Osteoblast (primary cell): ENCODE measurements at regions not wholly inside any gene's neighbourhood (a gene's known extent, or its start where the extent isn't known, plus 50 kb on each side); places are given as distances from the start of the nearest gene placed in this dataset.

ENCODE experiments used
- DNase-seq: peaks from one replicate; pipeline ENCODE4 v3.0.0; 2011; ENCODE audit warnings: low spot score, mixed read lengths; ENCODE audit not compliant: insufficient read length; ENCODE audit errors: missing footprints
- H2AFZ ChIP-seq: 2 replicates; pipeline ENCODE4 v1.6.0; 2011; ENCODE audit warnings: mild to moderate bottlenecking, low read length
- H3K27ac ChIP-seq: 2 replicates; pipeline ENCODE4 v1.5.1; 2011; ENCODE audit warnings: mild to moderate bottlenecking, low read depth, low read length, moderate library complexity
- H3K27me3 ChIP-seq: 2 replicates; pipeline ENCODE4 v1.6.0; 2012; ENCODE audit warnings: mild to moderate bottlenecking, control low read depth, inconsistent platforms, low read length, moderate library complexity; ENCODE audit not compliant: insufficient read depth
- H3K36me3 ChIP-seq: 2 replicates; pipeline ENCODE4 v1.5.1; 2011; ENCODE audit warnings: mild to moderate bottlenecking, low read length, control low read depth, moderate library complexity; ENCODE audit not compliant: insufficient read depth
- H3K4me1 ChIP-seq: 2 replicates; pipeline ENCODE4 v1.5.1; 2011; ENCODE audit warnings: mild to moderate bottlenecking, low read length, control low read depth, moderate library complexity; ENCODE audit not compliant: insufficient read depth
- H3K4me2 ChIP-seq: 2 replicates; pipeline ENCODE4 v1.6.0; 2011; ENCODE audit warnings: mild to moderate bottlenecking, low read length; ENCODE audit not compliant: insufficient read depth
- H3K4me3 ChIP-seq: fragments of 200-600 bp; sonication (generic); 3 replicates; pipeline ENCODE4 v1.5.1; 2012; ENCODE audit warnings: mild to moderate bottlenecking, low read length, inconsistent platforms; ENCODE audit not compliant: insufficient read depth
- H3K79me2 ChIP-seq: 2 replicates; pipeline ENCODE4 v1.6.0; 2012; ENCODE audit warnings: mild to moderate bottlenecking, low read length, control low read depth, inconsistent platforms; ENCODE audit not compliant: insufficient read depth
- H3K9me3 ChIP-seq: 2 replicates; pipeline ENCODE4 v1.5.1; 2011; ENCODE audit warnings: low read depth, low read length, control low read depth
- H4K20me1 ChIP-seq: 2 replicates; pipeline ENCODE4 v1.6.0; 2012; ENCODE audit warnings: mild to moderate bottlenecking, low read length, control low read depth; ENCODE audit not compliant: insufficient read depth
- TF ChIP-seq, protein P1 (sequence below): IDR thresholded peaks from 2 replicates; pipeline ENCODE4 v1.5.1; 2011; ENCODE audit warnings: mild to moderate bottlenecking, low read depth, low read length, moderate library complexity; ENCODE audit errors: extremely low read depth

- Histone ChIP-seq H2AFZ (no peak overlapping the region), H4K20me1 (no peaks in the 10 kb centered on the region), H3K4me1 (no peaks in the 10 kb centered on the region), H3K9me3 (no peaks in the 10 kb centered on the region), H3K79me2 (no peaks in the 10 kb centered on the region), H3K36me3 (no peaks in the 10 kb centered on the region), H3K27ac (no peak overlapping the region), H3K4me3 (no peak overlapping the region), H3K27me3 (no peaks in the 10 kb centered on the region), H3K4me2 (no peak overlapping the region)
- no peak for DNase-seq
- TF ChIP-seq, protein P1, sequence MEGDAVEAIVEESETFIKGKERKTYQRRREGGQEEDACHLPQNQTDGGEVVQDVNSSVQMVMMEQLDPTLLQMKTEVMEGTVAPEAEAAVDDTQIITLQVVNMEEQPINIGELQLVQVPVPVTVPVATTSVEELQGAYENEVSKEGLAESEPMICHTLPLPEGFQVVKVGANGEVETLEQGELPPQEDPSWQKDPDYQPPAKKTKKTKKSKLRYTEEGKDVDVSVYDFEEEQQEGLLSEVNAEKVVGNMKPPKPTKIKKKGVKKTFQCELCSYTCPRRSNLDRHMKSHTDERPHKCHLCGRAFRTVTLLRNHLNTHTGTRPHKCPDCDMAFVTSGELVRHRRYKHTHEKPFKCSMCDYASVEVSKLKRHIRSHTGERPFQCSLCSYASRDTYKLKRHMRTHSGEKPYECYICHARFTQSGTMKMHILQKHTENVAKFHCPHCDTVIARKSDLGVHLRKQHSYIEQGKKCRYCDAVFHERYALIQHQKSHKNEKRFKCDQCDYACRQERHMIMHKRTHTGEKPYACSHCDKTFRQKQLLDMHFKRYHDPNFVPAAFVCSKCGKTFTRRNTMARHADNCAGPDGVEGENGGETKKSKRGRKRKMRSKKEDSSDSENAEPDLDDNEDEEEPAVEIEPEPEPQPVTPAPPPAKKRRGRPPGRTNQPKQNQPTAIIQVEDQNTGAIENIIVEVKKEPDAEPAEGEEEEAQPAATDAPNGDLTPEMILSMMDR: no peak
Measured at GRCh38 chr15:47300596-47300995, 416.7 kb upstream of the SEMA6D start.

GRCh38 chr15:47301481-47301880 is 415.8 kb upstream of the SEMA6D start:
- no peak overlapping the region for H3K4me2 ChIP-seq
- H3K9me3 ChIP-seq: no peaks in the 10 kb centered on the region
- no peaks in the 10 kb centered on the region for H3K4me1 ChIP-seq
- TF ChIP-seq, protein P1: no peak
- H3K27ac ChIP-seq: no peak overlapping the region
- no peaks in the 10 kb centered on the region for H4K20me1 ChIP-seq
- H3K27me3 ChIP-seq: no peaks in the 10 kb centered on the region
- no peak overlapping the region for H2AFZ ChIP-seq
- DNase-seq: no peak
- no peak overlapping the region for H3K4me3 ChIP-seq
- H3K79me2 ChIP-seq: no peaks in the 10 kb centered on the region
- no peaks in the 10 kb centered on the region for H3K36me3 ChIP-seq

GRCh38 chr15:47304656-47305055 is 412.6 kb upstream of the SEMA6D start:
- no peak for DNase-seq
- H3K4me1 ChIP-seq: no peaks in the 10 kb centered on the region
- no peaks in the 10 kb centered on the region for H3K79me2 ChIP-seq
- H3K36me3 ChIP-seq: no peaks in the 10 kb centered on the region
- H3K4me3 ChIP-seq: no peak overlapping the region
- no peaks in the 10 kb centered on the region for H3K27me3 ChIP-seq
- no peak overlapping the region for H3K4me2 ChIP-seq
- no peaks in the 10 kb centered on the region for H3K9me3 ChIP-seq
- H2AFZ ChIP-seq: no peak overlapping the region
- no peaks in the 10 kb centered on the region for H4K20me1 ChIP-seq
- TF ChIP-seq, protein P1: no peak
- H3K27ac ChIP-seq: no peak overlapping the region

DNA sequence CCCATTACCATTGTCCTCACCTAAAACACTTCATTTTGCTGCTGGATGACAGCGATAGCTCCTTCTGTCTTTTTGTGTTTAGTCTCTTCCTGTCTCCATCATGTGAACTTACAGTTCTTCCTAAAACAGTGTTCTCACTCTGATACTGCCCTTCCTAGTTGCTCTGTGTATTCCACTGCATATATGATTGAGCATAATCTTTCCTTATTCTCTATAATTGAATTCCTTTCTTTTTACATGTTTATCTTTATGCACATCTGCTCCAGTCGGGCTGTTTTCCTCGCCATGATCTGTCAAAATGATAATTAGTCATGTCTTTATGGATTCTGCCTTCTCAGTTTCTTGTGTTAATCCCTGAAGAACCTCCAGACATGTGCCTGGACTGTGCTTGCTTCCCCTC is 405.1 kb upstream of the SEMA6D start:
- no peak for DNase-seq
- Histone ChIP-seq H3K9me3 (no peaks in the 10 kb centered on the region), H3K4me3 (no peak overlapping the region), H3K27ac (no peak overlapping the region), H3K4me1 (no peaks in the 10 kb centered on the region), H4K20me1 (no peaks in the 10 kb centered on the region), H2AFZ (no peak overlapping the region), H3K27me3 (no peaks in the 10 kb centered on the region), H3K36me3 (no peaks in the 10 kb centered on the region), H3K79me2 (no peaks in the 10 kb centered on the region), H3K4me2 (no peak overlapping the region)
- TF ChIP-seq, protein P1: no peak
